Activated B cell treated with CpG ODN at 0.5 μM for 24 hours (primary cell): ENCODE measurements at regions not wholly inside any gene's neighbourhood (a gene's known extent, or its start where the extent isn't known, plus 50 kb on each side); places are given as distances from the start of the nearest gene placed in this dataset.

Experiments
- ATAC-seq: fragments of 200-7000 bp; cut with Tn5 transposase; one replicate; pipeline ENCODE4 v1.10.0; 2021; ENCODE audit warnings: low read depth, mild to moderate bottlenecking, moderate library complexity
- CTCF ChIA-PET: fragments of 350-600 bp; sonication (Branson Sonifier 250); formaldehyde crosslinking; loops from one replicate; lab custom pipeline; 2021; ENCODE audit warnings: antibody characterized with exemption; lab: Charles Lee
- POLR2A ChIA-PET: fragments of 350-600 bp; sonication (Branson Sonifier 250); formaldehyde crosslinking; loops from one replicate; lab custom pipeline; 2021; ENCODE audit warnings: antibody characterized with exemption; lab: Charles Lee
- DNase-seq: peaks from one replicate; pipeline ENCODE4 v3.0.0; 2022
- H3K27ac Mint-ChIP-seq: one replicate; pipeline ENCODE4 v1.8.0; 2020; ENCODE audit warnings: mixed read lengths
- H3K27me3 Mint-ChIP-seq: one replicate; pipeline ENCODE4 v1.8.0; 2021; ENCODE audit warnings: mixed read lengths
- H3K36me3 Mint-ChIP-seq: one replicate; pipeline ENCODE4 v1.8.0; 2021; ENCODE audit warnings: low read depth, mixed read lengths
- H3K4me1 Mint-ChIP-seq: one replicate; pipeline ENCODE4 v1.8.0; 2021; ENCODE audit warnings: mixed read lengths
- H3K4me3 Mint-ChIP-seq: one replicate; pipeline ENCODE4 v1.8.0; 2020; ENCODE audit warnings: mild to moderate bottlenecking, mixed read lengths
- H3K9me3 Mint-ChIP-seq: one replicate; pipeline ENCODE4 v1.8.0; 2020; ENCODE audit warnings: mixed read lengths
- intact Hi-C: fragments of 100-400 bp; cut with micrococcal nuclease; formaldehyde crosslinking; loops from one replicate; pipeline ENCODE4 v1.15.1; 2024
- TF ChIP-seq, protein P1 (sequence below): fragments of 200-600 bp; IDR thresholded peaks from one replicate; pipeline ENCODE4 v1.8.0; 2022; ENCODE audit warnings: antibody characterized with exemption, mild to moderate bottlenecking

DNA sequence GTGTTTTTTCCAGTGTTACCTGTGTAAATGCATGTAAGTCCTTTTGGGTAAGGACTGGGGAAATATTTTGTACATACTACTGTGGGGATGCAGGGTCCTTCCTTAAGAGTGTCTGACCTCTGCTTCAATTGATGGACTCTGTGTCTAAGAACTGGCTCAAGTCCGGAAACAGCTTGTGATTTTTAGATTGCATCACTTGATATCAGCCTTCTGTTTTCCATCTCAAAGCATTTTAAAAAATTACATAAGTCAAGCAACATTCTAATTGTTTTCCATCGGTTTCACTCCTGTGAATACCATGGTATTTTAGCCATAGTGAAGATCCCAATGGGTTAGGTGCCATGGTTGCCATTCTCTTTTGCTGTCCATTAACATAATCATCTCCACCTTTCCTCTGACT is 597.6 kb downstream of the SQOR start:
- DNase-seq (no peak), ATAC-seq (no peak)
- Mint-ChIP-seq H3K27ac (no peak overlapping the region), H3K4me1 (no peaks in the 10 kb centered on the region), H3K4me3 (no peak overlapping the region), H3K9me3 (peaks cover 5% of the 10 kb centered on the region), H3K36me3 (no peaks in the 10 kb centered on the region), H3K27me3 (no peaks in the 10 kb centered on the region)
- intact Hi-C loops, result no loop called here
- TF ChIP-seq, protein P1, sequence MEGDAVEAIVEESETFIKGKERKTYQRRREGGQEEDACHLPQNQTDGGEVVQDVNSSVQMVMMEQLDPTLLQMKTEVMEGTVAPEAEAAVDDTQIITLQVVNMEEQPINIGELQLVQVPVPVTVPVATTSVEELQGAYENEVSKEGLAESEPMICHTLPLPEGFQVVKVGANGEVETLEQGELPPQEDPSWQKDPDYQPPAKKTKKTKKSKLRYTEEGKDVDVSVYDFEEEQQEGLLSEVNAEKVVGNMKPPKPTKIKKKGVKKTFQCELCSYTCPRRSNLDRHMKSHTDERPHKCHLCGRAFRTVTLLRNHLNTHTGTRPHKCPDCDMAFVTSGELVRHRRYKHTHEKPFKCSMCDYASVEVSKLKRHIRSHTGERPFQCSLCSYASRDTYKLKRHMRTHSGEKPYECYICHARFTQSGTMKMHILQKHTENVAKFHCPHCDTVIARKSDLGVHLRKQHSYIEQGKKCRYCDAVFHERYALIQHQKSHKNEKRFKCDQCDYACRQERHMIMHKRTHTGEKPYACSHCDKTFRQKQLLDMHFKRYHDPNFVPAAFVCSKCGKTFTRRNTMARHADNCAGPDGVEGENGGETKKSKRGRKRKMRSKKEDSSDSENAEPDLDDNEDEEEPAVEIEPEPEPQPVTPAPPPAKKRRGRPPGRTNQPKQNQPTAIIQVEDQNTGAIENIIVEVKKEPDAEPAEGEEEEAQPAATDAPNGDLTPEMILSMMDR, result no peak
- ChIA-PET POLR2A (no interaction called here), CTCF (no interaction called here)

DNA sequence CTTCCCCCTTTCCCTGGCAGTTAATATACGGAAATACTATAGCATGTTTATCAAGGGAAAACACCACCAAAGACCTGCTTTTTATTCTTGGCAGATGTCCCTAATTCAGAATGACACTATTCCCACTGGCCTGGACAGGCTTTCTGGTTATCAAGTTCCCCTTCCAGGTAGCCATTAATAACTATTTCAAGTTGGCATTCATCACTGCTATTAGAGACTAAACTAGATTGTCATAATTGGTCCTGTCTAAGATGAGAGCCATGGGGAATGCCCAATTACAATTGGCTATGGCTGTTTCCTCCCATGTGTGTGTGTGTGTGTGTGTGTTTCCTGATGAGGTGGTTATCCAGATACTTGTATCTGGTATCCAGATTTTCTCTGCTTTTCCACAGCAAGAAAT is 608.1 kb downstream of the SQOR start:
- Mint-ChIP-seq H3K9me3 (no peaks in the 10 kb centered on the region), H3K27ac (no peak overlapping the region), H3K27me3 (no peaks in the 10 kb centered on the region), H3K36me3 (no peaks in the 10 kb centered on the region), H3K4me1 (no peaks in the 10 kb centered on the region), H3K4me3 (no peak overlapping the region)
- ChIA-PET CTCF (no interaction called here), POLR2A (no interaction called here)
- intact Hi-C loops, result no loop called here
- TF ChIP-seq, protein P1, result no peak
- ATAC-seq (no peak), DNase-seq (no peak)

DNA sequence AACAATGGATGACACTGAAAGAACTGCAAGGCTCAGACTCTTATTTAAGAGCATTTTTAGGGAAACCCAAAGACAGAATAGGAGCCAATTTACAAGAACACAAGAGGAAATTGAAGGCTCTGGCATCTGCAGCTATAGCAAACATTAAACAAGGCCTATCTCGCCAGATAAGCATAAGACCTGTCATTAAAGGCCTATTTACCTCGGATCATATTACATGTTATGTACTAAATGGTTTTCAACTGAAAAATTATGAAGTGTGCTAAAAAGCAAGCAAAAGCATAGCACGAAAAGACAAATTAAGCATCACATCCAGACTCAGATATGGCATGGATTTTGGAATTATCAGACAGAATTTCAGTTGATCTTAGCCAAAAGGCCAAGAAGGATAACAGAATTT is 617.1 kb downstream of the SQOR start:
- no peak for ATAC-seq
- H3K9me3 Mint-ChIP-seq, result no peaks in the 10 kb centered on the region
- ChIA-PET CTCF (no interaction called here), POLR2A (no interaction called here)
- H3K27ac Mint-ChIP-seq, result no peak overlapping the region
- TF ChIP-seq, protein P1, result no peak
- DNase-seq, result no peak
- no peaks in the 10 kb centered on the region for H3K36me3 Mint-ChIP-seq
- intact Hi-C loops, result no loop called here
- no peak overlapping the region for H3K4me3 Mint-ChIP-seq
- H3K27me3 Mint-ChIP-seq, result no peaks in the 10 kb centered on the region
- H3K4me1 Mint-ChIP-seq, result no peaks in the 10 kb centered on the region

DNA sequence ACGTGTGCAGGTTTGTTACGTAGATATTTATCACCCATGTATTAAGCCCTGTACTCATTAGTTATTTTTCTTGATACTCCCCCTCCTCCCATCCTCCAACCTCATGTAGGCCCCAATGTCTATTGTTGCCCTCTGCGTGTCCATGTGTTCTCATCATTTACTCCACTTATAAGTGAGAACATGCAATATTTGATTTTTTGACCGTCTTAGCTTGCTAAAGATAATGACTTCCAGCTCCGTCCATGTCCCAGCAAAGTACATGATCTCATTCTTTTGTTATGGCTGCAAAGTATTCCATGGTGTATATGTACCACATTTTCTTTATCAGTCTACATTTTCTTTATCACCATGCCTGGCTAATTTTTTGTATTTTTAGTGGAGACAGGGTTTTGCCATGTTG is 623.2 kb downstream of the SQOR start:
- H3K27me3 Mint-ChIP-seq, result no peaks in the 10 kb centered on the region
- CTCF ChIA-PET, result no interaction called here
- ATAC-seq (no peak), DNase-seq (no peak)
- intact Hi-C loops, result no loop called here
- H3K9me3 Mint-ChIP-seq, result peaks cover 8% of the 10 kb centered on the region
- H3K4me3 Mint-ChIP-seq, result no peak overlapping the region
- POLR2A ChIA-PET, result no interaction called here
- TF ChIP-seq, protein P1, result no peak
- no peaks in the 10 kb centered on the region for H3K36me3 Mint-ChIP-seq
- H3K27ac Mint-ChIP-seq, result no peak overlapping the region
- no peaks in the 10 kb centered on the region for H3K4me1 Mint-ChIP-seq

DNA sequence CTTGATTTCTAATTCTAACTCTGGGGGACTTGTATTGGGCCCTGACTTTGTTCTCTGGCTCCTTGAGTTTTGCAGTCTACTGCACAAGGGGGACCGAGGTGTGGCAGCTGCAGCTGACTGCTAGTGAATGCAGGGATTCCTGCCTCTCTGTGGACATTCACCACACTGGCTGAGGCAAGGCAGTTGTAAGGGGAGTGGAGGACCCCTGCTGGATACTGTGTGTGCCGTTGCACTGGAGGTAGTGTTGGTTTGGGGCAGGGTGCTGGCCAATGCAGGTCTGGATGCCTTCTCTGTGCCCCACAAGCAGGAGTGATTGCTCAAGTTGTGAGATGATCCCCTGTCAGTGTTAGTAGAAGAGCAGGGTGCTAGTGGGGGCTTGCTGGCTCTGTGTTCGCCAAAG is 626.1 kb downstream of the SQOR start:
- no peak overlapping the region for H3K27ac Mint-ChIP-seq
- H3K9me3 Mint-ChIP-seq, result peaks cover 10% of the 10 kb centered on the region
- intact Hi-C loops, result no loop called here
- POLR2A ChIA-PET, result no interaction called here
- no peaks in the 10 kb centered on the region for H3K36me3 Mint-ChIP-seq
- H3K4me1 Mint-ChIP-seq, result no peaks in the 10 kb centered on the region
- DNase-seq (no peak), ATAC-seq (no peak)
- no peaks in the 10 kb centered on the region for H3K27me3 Mint-ChIP-seq
- TF ChIP-seq, protein P1, result no peak
- CTCF ChIA-PET, result no interaction called here
- no peak overlapping the region for H3K4me3 Mint-ChIP-seq
